H9 (cell line): ENCODE measurements at regions not wholly inside any gene's neighbourhood (a gene's known extent, or its start where the extent isn't known, plus 50 kb on each side); places are given as distances from the start of the nearest gene placed in this dataset.
"Not testable (repeated sequence)": the region's sequence is repeated elsewhere in the genome, so short reads cannot be mapped to it uniquely, and the experiment has no call there.

ENCODE experiments used
- DNase-seq: peaks from one replicate; pipeline ENCODE4 v3.0.0-alpha.2; 2017
- H2AFZ ChIP-seq: one replicate; pipeline ENCODE4 v1.6.1; 2013; ENCODE audit warnings: mild to moderate bottlenecking, low read length, control low read depth, moderate library complexity
- H2AK5ac ChIP-seq: 2 replicates; pipeline ENCODE4 v1.6.1; 2013; ENCODE audit warnings: low read length, control low read depth, mixed read lengths; ENCODE audit not compliant: insufficient read length
- H2BK120ac ChIP-seq: one replicate; pipeline ENCODE4 v1.6.1; 2013; ENCODE audit warnings: low read depth, mild to moderate bottlenecking, low read length, control low read depth, inconsistent platforms; ENCODE audit not compliant: poor library complexity, severe bottlenecking
- H2BK12ac ChIP-seq: 2 replicates; pipeline ENCODE4 v1.6.1; 2013; ENCODE audit warnings: low read length, control low read depth, mixed read lengths, low read depth; ENCODE audit not compliant: insufficient read length
- H2BK15ac ChIP-seq: 2 replicates; pipeline ENCODE4 v1.6.1; 2013; ENCODE audit warnings: low read depth, low read length, control low read depth
- H2BK20ac ChIP-seq: one replicate; pipeline ENCODE4 v1.6.1; 2013; ENCODE audit warnings: low read depth, mild to moderate bottlenecking, low read length, control low read depth, inconsistent platforms; ENCODE audit not compliant: poor library complexity, severe bottlenecking
- H2BK5ac ChIP-seq: 2 replicates; pipeline ENCODE4 v1.6.1; 2013; ENCODE audit warnings: low read length, control low read depth, mixed read lengths; ENCODE audit not compliant: insufficient read length
- H3K14ac ChIP-seq: 2 replicates; pipeline ENCODE4 v1.6.1; 2013; ENCODE audit warnings: low read length, control low read depth; ENCODE audit not compliant: insufficient read depth
- H3K18ac ChIP-seq: 2 replicates; pipeline ENCODE4 v1.6.1; 2013; ENCODE audit warnings: low read depth, mild to moderate bottlenecking, mixed read lengths, low read length, control low read depth; ENCODE audit not compliant: insufficient read length
- H3K23ac ChIP-seq: 2 replicates; pipeline ENCODE4 v1.6.1; 2013; ENCODE audit warnings: low read length, control low read depth, mixed read lengths, low read depth; ENCODE audit not compliant: insufficient read length
- H3K23me2 ChIP-seq: 2 replicates; pipeline ENCODE4 v1.6.1; 2013; ENCODE audit warnings: low read depth, mild to moderate bottlenecking, mixed read lengths, low read length, control low read depth; ENCODE audit not compliant: insufficient read length, poor library complexity, severe bottlenecking
- H3K27ac ChIP-seq: 2 replicates; pipeline ENCODE4 v1.5.1; 2013; ENCODE audit warnings: low read length, control low read depth, mixed read lengths, low read depth; ENCODE audit not compliant: insufficient read length
- H3K27me3 ChIP-seq: 2 replicates; pipeline ENCODE4 v1.6.1; 2013; ENCODE audit warnings: low read length, control low read depth, inconsistent platforms; ENCODE audit not compliant: insufficient read depth
- H3K4ac ChIP-seq: 2 replicates; pipeline ENCODE4 v1.6.1; 2013; ENCODE audit warnings: low read depth, mild to moderate bottlenecking, control low read depth, inconsistent platforms, low read length, moderate library complexity
- H3K4me1 ChIP-seq: 2 replicates; pipeline ENCODE4 v1.6.1; 2013; ENCODE audit warnings: low read length, control low read depth, inconsistent platforms; ENCODE audit not compliant: insufficient read depth
- H3K4me2 ChIP-seq: 2 replicates; pipeline ENCODE4 v1.6.1; 2013; ENCODE audit warnings: low read length, control low read depth, mixed read lengths; ENCODE audit not compliant: insufficient read length, insufficient read depth
- H3K56ac ChIP-seq: 2 replicates; pipeline ENCODE4 v1.6.1; 2013; ENCODE audit warnings: low read depth, mild to moderate bottlenecking, mixed read lengths, low read length, control low read depth; ENCODE audit not compliant: insufficient read length
- H3K79me1 ChIP-seq: 2 replicates; pipeline ENCODE4 v1.6.1; 2013; ENCODE audit warnings: low read depth, mild to moderate bottlenecking, moderate library complexity, low read length, control low read depth, inconsistent platforms; ENCODE audit not compliant: insufficient read depth, poor library complexity, severe bottlenecking
- H3K79me2 ChIP-seq: 2 replicates; pipeline ENCODE4 v1.6.1; 2013; ENCODE audit warnings: low read length, control low read depth, inconsistent platforms; ENCODE audit not compliant: insufficient read depth
- H3K9ac ChIP-seq: 2 replicates; pipeline ENCODE4 v1.6.1; 2013; ENCODE audit warnings: low read length, control low read depth, mixed read lengths; ENCODE audit not compliant: insufficient read length; ENCODE audit errors: extremely low read depth
- H3K9me3 ChIP-seq: one replicate; pipeline ENCODE4 v1.6.1; 2013; ENCODE audit warnings: low read depth, low read length, inconsistent platforms; ENCODE audit not compliant: control insufficient read depth
- H3T11ph ChIP-seq: one replicate; pipeline ENCODE4 v1.6.1; 2013; ENCODE audit warnings: mild to moderate bottlenecking, low read length, control low read depth, inconsistent platforms
- H4K20me1 ChIP-seq: one replicate; pipeline ENCODE4 v1.6.1; 2013; ENCODE audit not compliant: control insufficient read depth, insufficient read length, insufficient read depth
- H4K5ac ChIP-seq: 2 replicates; pipeline ENCODE4 v1.6.1; 2013; ENCODE audit warnings: low read depth, mild to moderate bottlenecking, mixed read lengths, low read length, control low read depth; ENCODE audit not compliant: insufficient read length
- H4K8ac ChIP-seq: replicated peaks from 2 replicates; pipeline ENCODE4 v1.6.1; 2013; ENCODE audit warnings: low read length, control low read depth, mixed read lengths, low read depth; ENCODE audit not compliant: insufficient read length
- H4K91ac ChIP-seq: 2 replicates; pipeline ENCODE4 v1.6.1; 2013; ENCODE audit warnings: low read depth, mild to moderate bottlenecking, moderate library complexity, mixed read lengths, low read length, control low read depth; ENCODE audit not compliant: insufficient read length
- H3K27ac Mint-ChIP-seq, 3 experiments: 2 replicates in 2 of 3; 3 replicates in 1 of 3; pipeline ENCODE4 v1.8.0; 2020 to 2021; ENCODE audit warnings: mixed read lengths in 3 of 3, mild to moderate bottlenecking in 1 of 3, moderate library complexity in 1 of 3
- H3K27me3 Mint-ChIP-seq: 2 replicates; pipeline ENCODE4 v1.8.0; 2021; ENCODE audit warnings: low read depth, mild to moderate bottlenecking, moderate library complexity, mixed read lengths
- H3K36me3 Mint-ChIP-seq, 3 experiments: 2 replicates in 2 of 3; 3 replicates in 1 of 3; pipeline ENCODE4 v1.8.0; 2020 to 2021; ENCODE audit warnings: low read depth in 3 of 3, mixed read lengths in 3 of 3; ENCODE audit not compliant: insufficient read depth in 1 of 3
- H3K4me1 Mint-ChIP-seq, 2 experiments: 2 replicates each; pipeline ENCODE4 v1.8.0; 2020; ENCODE audit warnings: mixed read lengths in 2 of 2
- H3K4me3 Mint-ChIP-seq, 2 experiments: 2 replicates in 1 of 2; 3 replicates in 1 of 2; pipeline ENCODE4 v1.8.0; 2020 to 2021; ENCODE audit warnings: mild to moderate bottlenecking in 2 of 2, mixed read lengths in 2 of 2, moderate library complexity in 1 of 2
- H3K9me3 Mint-ChIP-seq, 2 experiments: 2 replicates in 1 of 2; 3 replicates in 1 of 2; pipeline ENCODE4 v1.8.0; 2020; ENCODE audit warnings: mild to moderate bottlenecking in 2 of 2, mixed read lengths in 2 of 2, moderate library complexity in 1 of 2
- WGBS: extraction: QIAGEN DNeasy Blood & Tissue Kit; methylation state at CpG from one replicate; pipeline ENCODE4 v1.1.7; 2013; ENCODE audit warnings: missing lambda C conversion rate, low lambda C conversion rate, mixed read lengths; ENCODE audit not compliant: insufficient read length; ENCODE audit errors: extremely low coverage; 5-methylcytosine and 5-hydroxymethylcytosine counted together

DNA sequence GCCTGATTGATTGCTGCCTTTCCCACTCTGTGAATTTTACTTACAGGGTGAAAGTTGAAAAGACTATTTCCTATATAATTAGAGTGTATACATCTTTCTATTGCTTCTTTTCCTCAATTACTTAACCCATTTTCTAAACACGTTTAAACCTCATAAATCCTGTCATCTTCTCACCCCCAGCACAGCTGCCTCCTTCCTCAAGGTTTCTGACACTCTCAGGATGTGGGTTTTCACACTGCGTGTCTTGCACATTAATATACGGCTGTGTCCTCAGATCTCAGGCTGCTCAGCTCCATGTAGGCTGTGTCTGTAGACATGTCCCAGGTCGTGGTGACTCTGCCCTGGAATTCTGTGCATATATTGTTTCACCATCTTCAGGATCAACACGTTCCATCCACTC is 97.6 kb upstream of the GOLGA6L6 start:
- H3K4me1 Mint-ChIP-seq, DNase-seq, H3K27me3 ChIP-seq, H3K4me1 ChIP-seq, H3K27ac Mint-ChIP-seq, H3K79me1 ChIP-seq, H3K9me3 Mint-ChIP-seq, H2BK12ac ChIP-seq, H3K27me3 Mint-ChIP-seq, H3K79me2 ChIP-seq, H3K27ac ChIP-seq, H2BK20ac ChIP-seq, H3K23ac ChIP-seq, H3K23me2 ChIP-seq, H2AK5ac ChIP-seq, H4K8ac ChIP-seq, H2AFZ ChIP-seq, H3K4me2 ChIP-seq, H3K9ac ChIP-seq, H4K20me1 ChIP-seq, H2BK15ac ChIP-seq, H3K56ac ChIP-seq, H3K18ac ChIP-seq, H3T11ph ChIP-seq, H2BK120ac ChIP-seq, H3K14ac ChIP-seq, H4K91ac ChIP-seq, H3K4ac ChIP-seq, H2BK5ac ChIP-seq, H4K5ac ChIP-seq, H3K4me3 Mint-ChIP-seq: not testable (repeated sequence)
- no CpG with 5 or more reads among the region's 5 CpGs for WGBS
- H3K36me3 Mint-ChIP-seq: peaks cover 12 to 20% (median 17%) of the 10 kb centered on the region in 3 experiments; a peak in 6 of 7 replicates
- H3K9me3 ChIP-seq: peaks cover 29% of the 10 kb centered on the region

DNA sequence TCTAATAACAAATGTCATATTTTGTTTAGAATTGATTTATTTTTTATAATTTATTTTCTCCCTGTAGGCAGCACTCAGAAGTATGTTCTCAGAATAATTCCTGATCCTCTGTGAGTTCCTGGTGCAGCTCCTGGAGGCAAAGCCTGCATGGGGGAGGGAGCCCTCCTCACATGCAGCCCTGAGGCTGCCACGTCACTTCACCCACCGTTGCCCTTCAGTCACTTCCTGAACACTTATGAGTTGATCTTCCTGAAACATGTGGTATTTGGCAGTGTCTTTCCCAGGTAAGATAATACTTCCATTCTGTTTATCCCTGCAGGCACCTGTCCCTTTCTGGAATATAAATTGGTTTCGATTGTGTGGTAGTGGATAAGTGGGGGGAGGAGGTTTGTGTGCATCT is 95.9 kb upstream of the GOLGA6L6 start:
- H3K4me3 Mint-ChIP-seq, H3K27me3 Mint-ChIP-seq, H3K4me1 Mint-ChIP-seq, H2BK5ac ChIP-seq, H3K27me3 ChIP-seq, H3K23me2 ChIP-seq, H4K91ac ChIP-seq, H3K18ac ChIP-seq, H2AK5ac ChIP-seq, H4K8ac ChIP-seq, H4K5ac ChIP-seq, H2BK20ac ChIP-seq, H3K79me1 ChIP-seq, H3T11ph ChIP-seq, H3K9ac ChIP-seq, H3K4ac ChIP-seq, H2BK12ac ChIP-seq, H3K27ac Mint-ChIP-seq, H3K36me3 Mint-ChIP-seq, H3K4me1 ChIP-seq, H3K4me2 ChIP-seq, H3K27ac ChIP-seq, H3K14ac ChIP-seq, H2AFZ ChIP-seq, H2BK120ac ChIP-seq, H3K23ac ChIP-seq, H3K79me2 ChIP-seq, H4K20me1 ChIP-seq, H3K9me3 Mint-ChIP-seq, DNase-seq, H2BK15ac ChIP-seq, H3K56ac ChIP-seq: not testable (repeated sequence)
- H3K9me3 ChIP-seq: peaks cover 12% of the 10 kb centered on the region
- no CpG with 5 or more reads among the region's 3 CpGs for WGBS
